ENCODE measurements at regions not wholly inside any gene's neighbourhood (a gene's known extent, or its start where the extent isn't known, plus 50 kb on each side); places are given as distances from the start of the nearest gene placed in this dataset.

GRCh38 chr12:131432532-131433260 lies 278.2 kb upstream of the SFSWAP start:
- Histone ChIP-seq H3K36me3 (ENCODE audit: control insufficient read depth, insufficient read depth, low read length) (no peaks in the 10 kb centered on the region), H2AK5ac (ENCODE audit: low read depth, low read length) (no peak overlapping the region), H3K4me1 (ENCODE audit: control insufficient read depth, insufficient read depth, low read length) (no peaks in the 10 kb centered on the region), H2AK9ac (replicated peaks; ENCODE audit: low read depth, low read length, poor library complexity) (no peak overlapping the region), H4K5ac (ENCODE audit: low read depth, low read length) (no peak overlapping the region), H3K18ac (ENCODE audit: low read depth, low read length) (no peak overlapping the region), H3K79me1 (ENCODE audit: low read depth in 1 of 2, low read length in 2 of 2) (no peaks in the 10 kb centered on the region), H3K4me2 (ENCODE audit: low read depth, low read length) (no peak overlapping the region), H4K91ac (ENCODE audit: insufficient read depth, low read depth, low read length) (no peak overlapping the region), H3K4ac (ENCODE audit: low read depth, low read length) (no peak overlapping the region), H2BK5ac (ENCODE audit: low read depth, low read length, poor library complexity, severe bottlenecking) (no peak overlapping the region), H3K27me3 (ENCODE audit: control insufficient read depth, insufficient read depth, low read length) (no peaks in the 10 kb centered on the region), H3K27ac (ENCODE audit: insufficient read depth, low read length) (no peak overlapping the region), H4K8ac (ENCODE audit: low read depth in 2 of 2, low read length in 2 of 2) (no peak overlapping the region), H2AFZ (replicated peaks; ENCODE audit: low read length, poor library complexity) (no peak overlapping the region), H3K23ac (ENCODE audit: low read depth, low read length) (no peak overlapping the region), H2BK15ac (ENCODE audit: low read depth, low read length) (no peak overlapping the region), H3K9me1 (ENCODE audit: insufficient read depth, low read length) (no peaks in the 10 kb centered on the region), H3K14ac (replicated peaks; ENCODE audit: low read depth, low read length) (no peak overlapping the region), H3K9ac (ENCODE audit: low read depth, low read length) (no peak overlapping the region), H2BK20ac (ENCODE audit: low read depth, low read length) (no peak overlapping the region), H2BK120ac (ENCODE audit: low read depth, low read length) (no peak overlapping the region), H3K4me3 (ENCODE audit: insufficient read depth, low read depth, low read length) (no peak overlapping the region), H4K20me1 (ENCODE audit: insufficient read depth, low read length) (no peaks in the 10 kb centered on the region), H3K9me3 (ENCODE audit: control insufficient read depth, insufficient read depth, low read length) (peaks cover 14% of the 10 kb centered on the region), H3K56ac (ENCODE audit: extremely low read depth, insufficient read depth, low read length) (no peak overlapping the region)
- dilution Hi-C loops (cut with HindIII; ENCODE audit: low sequenced_read_pairs, unreplicated experiment) (no loop called here), intact Hi-C loops (cut with micrococcal nuclease) (no loop called here), in situ Hi-C loops (cut with MboI; ENCODE audit: low sequenced_read_pairs) (no loop called here)
- TF ChIP-seq BHLHE40 (IDR thresholded peaks at IDR 0.05; ENCODE audit: low read depth, low read length) = no peak
- no peak for TF ChIP-seq ELK1 (IDR thresholded peaks at IDR 0.05; ENCODE audit: borderline replicate concordance, low read depth, low read length)
- TF ChIP-seq MXI1 (IDR thresholded peaks at IDR 0.05; ENCODE audit: borderline replicate concordance, low read depth, low read length) = no peak
- 81% methylated on average over 3 of the region's 29 CpGs; no CpG with 5 or more reads in 1 of the 2 experiments for WGBS, 2 experiments (ENCODE audit: extremely low coverage in 2 of 2, insufficient read length in 1 of 2)
- DNase-seq (no peak), ATAC-seq (ENCODE audit: low read depth) (no peak)
- no TSS peak for BruUV-seq (replicated peaks)
- ChIA-PET POLR2A (ENCODE audit: unreplicated experiment) (no interaction called here), CTCF (no interaction called here)

Data from IMR-90 (cell line).